HCT116 (cell line): ENCODE measurements at regions not wholly inside any gene's neighbourhood (a gene's known extent, or its start where the extent isn't known, plus 50 kb on each side); places are given as distances from the start of the nearest gene placed in this dataset.

Source experiments
- ATAC-seq: fragments of 200-7000 bp; cut with Tn5 transposase; 2 replicates; pipeline ENCODE4 v1.9.1; 2020; ENCODE audit warnings: mild to moderate bottlenecking, moderate library complexity
- BruUV-seq: library from RNA; stranded (reverse); fragments of 400-500 nt; replicated peaks from 2 replicates; lab custom pipeline; 2021; lab: Mats Ljungman, UMichigan
- CTCF ChIA-PET: fragments of 300-600 bp; sonication (Branson Sonifier 250); formaldehyde crosslinking; loops from one replicate; lab custom pipeline; 2021; ENCODE audit warnings: antibody characterized with exemption; lab: Charles Lee
- POLR2A ChIA-PET: fragments of 300-600, 350-600 bp; sonication (Branson Sonifier 250); formaldehyde crosslinking; loops from one replicate; lab custom pipeline; 2021; ENCODE audit warnings: antibody characterized with exemption; lab: Charles Lee
- RAD21 ChIA-PET, 2 experiments: fragments of 300-600 bp; sonication (Branson Sonifier 250); formaldehyde crosslinking; loops; one replicate each; lab custom pipeline; 2023; ENCODE audit warnings: low total read pairs in 2 of 2; ENCODE audit not compliant: uncharacterized antibody in 2 of 2, unreplicated experiment in 2 of 2, low non-redundant PET in 1 of 2; lab: Charles Lee
- DNase-seq: peaks from one replicate; pipeline ENCODE4 v3.0.0-alpha.2; 2010; ENCODE audit warnings: low read depth, low spot score
- H2AFZ ChIP-seq: fragments of 200-600 bp; shearing (Covaris generic), sonication (generic); 2 replicates; pipeline ENCODE4 v1.6.1; 2017; ENCODE audit warnings: low read depth, mixed run types, mixed read lengths, antibody characterized with exemption, low read length; ENCODE audit not compliant: poor library complexity, severe bottlenecking
- H3K27ac ChIP-seq: 2 replicates; pipeline ENCODE4 v1.5.1; 2012; ENCODE audit warnings: low read depth, low read length
- H3K27me3 ChIP-seq: fragments of 200-600 bp; sonication (generic); 2 replicates; pipeline ENCODE4 v1.6.1; 2016; ENCODE audit warnings: mixed run types, low read length, mixed read lengths; ENCODE audit not compliant: insufficient read depth
- H3K36me3 ChIP-seq, 2 experiments: fragments of 200-500 bp in 1 of 2; fragments of 200-600 bp in 1 of 2; sonication (Bioruptor generic) in 1 of 2; sonication (generic) in 1 of 2; 2 replicates each; pipeline versions ENCODE4 v1.5.1 to v1.6.1; 2014 to 2016; ENCODE audit warnings: low read length in 2 of 2, inconsistent platforms in 1 of 2, mixed read lengths in 1 of 2, mixed run types in 1 of 2; ENCODE audit not compliant: insufficient read depth in 2 of 2, control insufficient read depth in 1 of 2
- H3K4me1 ChIP-seq, 2 experiments: fragments of 200-600 bp in 1 of 2; sonication (generic) in 1 of 2; 2 replicates each; pipeline versions ENCODE4 v1.5.1 to v1.6.1; 2012 to 2017; ENCODE audit warnings: low read length in 2 of 2, inconsistent platforms in 1 of 2, mild to moderate bottlenecking in 1 of 2, mixed read lengths in 1 of 2, mixed run types in 1 of 2, moderate library complexity in 1 of 2; ENCODE audit not compliant: insufficient read depth in 2 of 2, control insufficient read depth in 1 of 2
- H3K4me2 ChIP-seq: fragments of 200-600 bp; sonication (generic); 2 replicates; pipeline ENCODE4 v1.6.1; 2017; ENCODE audit warnings: mixed run types, low read length, mixed read lengths
- H3K4me3 ChIP-seq, 2 experiments: fragments of 200-600 bp in 1 of 2; sonication (generic) in 1 of 2; replicated peaks in 1 of 2; 2 replicates each; pipeline ENCODE4 v1.5.1; 2011 to 2016; ENCODE audit warnings: low read length in 2 of 2, control low read depth in 1 of 2, low read depth in 1 of 2, mild to moderate bottlenecking in 1 of 2, mixed read lengths in 1 of 2, mixed run types in 1 of 2
- H3K79me2 ChIP-seq: fragments of 200-600 bp; sonication (generic); 2 replicates; pipeline ENCODE4 v1.6.1; 2017; ENCODE audit warnings: mild to moderate bottlenecking, mixed run types, low read length, moderate library complexity, mixed read lengths; ENCODE audit not compliant: insufficient read depth
- H3K9ac ChIP-seq: fragments of 200-600 bp; sonication (generic); 2 replicates; pipeline ENCODE4 v1.6.1; 2016; ENCODE audit warnings: low read length, mixed read lengths
- H3K9me2 ChIP-seq: fragments of 200-600 bp; sonication (generic), shearing (Covaris generic); 2 replicates; pipeline ENCODE4 v1.6.1; 2017; ENCODE audit warnings: mixed run types, mild to moderate bottlenecking, moderate library complexity; ENCODE audit not compliant: insufficient read depth
- H3K9me3 ChIP-seq, 2 experiments: fragments of 200-500 bp in 1 of 2; fragments of 200-600 bp in 1 of 2; sonication (Bioruptor generic) in 1 of 2; sonication (generic) in 1 of 2; 2 replicates each; pipeline ENCODE4 v1.6.1; 2014 to 2017; ENCODE audit warnings: low read length in 2 of 2, mixed read lengths in 2 of 2, inconsistent platforms in 1 of 2, low read depth in 1 of 2, mild to moderate bottlenecking in 1 of 2, mixed run types in 1 of 2, moderate library complexity in 1 of 2; ENCODE audit not compliant: control insufficient read depth in 1 of 2, insufficient read depth in 1 of 2
- H4K20me1 ChIP-seq: fragments of 200-600 bp; sonication (generic), shearing (Covaris generic); 2 replicates; pipeline ENCODE4 v1.6.1; 2017; ENCODE audit warnings: mixed run types, mild to moderate bottlenecking, moderate library complexity; ENCODE audit not compliant: insufficient read depth
- CBX3 ChIP-seq: IDR thresholded peaks from 2 replicates; pipeline ENCODE4 v1.6.1; 2012; ENCODE audit warnings: low read depth
- CEBPB ChIP-seq: IDR thresholded peaks from 2 replicates; pipeline ENCODE4 v1.6.1; 2012; ENCODE audit warnings: low read depth
- CTCF ChIP-seq, 3 experiments: fragments of 200-600 bp in 1 of 3; sonication (generic) in 1 of 3; IDR thresholded peaks in 2 of 3; conservative IDR thresholded peaks in 1 of 3; 2 replicates each; pipeline ENCODE4 v1.5.1; 2012 to 2017; ENCODE audit warnings: low read depth in 2 of 3, low read length in 2 of 3, antibody characterized with exemption in 1 of 3, borderline replicate concordance in 1 of 3, control low read depth in 1 of 3, mild to moderate bottlenecking in 1 of 3, mixed read lengths in 1 of 3, mixed run types in 1 of 3, moderate library complexity in 1 of 3; ENCODE audit not compliant: insufficient read depth in 1 of 3
- EGR1 ChIP-seq: IDR thresholded peaks from 2 replicates; pipeline ENCODE4 v1.6.1; 2012; ENCODE audit warnings: low read depth
- ELF1 ChIP-seq: IDR thresholded peaks from 2 replicates; pipeline ENCODE4 v1.6.1; 2012; ENCODE audit warnings: low read depth, borderline replicate concordance
- EZH2 ChIP-seq: fragments of 200-600 bp; sonication (generic); IDR thresholded peaks from 2 replicates; pipeline ENCODE4 v1.6.1; 2017; ENCODE audit warnings: antibody characterized with exemption, mixed run types
- EZH2phosphoT487 ChIP-seq: fragments of 200-600 bp; IDR thresholded peaks from 2 replicates; pipeline ENCODE4 v1.6.1; 2018; ENCODE audit warnings: antibody characterized with exemption, borderline replicate concordance
- FOSL1 ChIP-seq: IDR thresholded peaks from 2 replicates; pipeline ENCODE4 v1.6.1; 2012; ENCODE audit warnings: low read depth
- JUND ChIP-seq: IDR thresholded peaks from 2 replicates; pipeline ENCODE4 v1.6.1; 2012
- MAX ChIP-seq: IDR thresholded peaks from 2 replicates; pipeline ENCODE4 v1.6.1; 2012
- POLR2A ChIP-seq: IDR thresholded peaks from 2 replicates; pipeline ENCODE4 v1.7.0; 2011; ENCODE audit warnings: borderline replicate concordance; ENCODE audit not compliant: insufficient read depth, insufficient read length; ENCODE audit errors: extremely low read depth
- POLR2AphosphoS5 ChIP-seq: IDR thresholded peaks from 2 replicates; pipeline ENCODE4 v1.6.1; 2011; ENCODE audit warnings: mild to moderate bottlenecking, low read depth, low read length, moderate library complexity
- RAD21 ChIP-seq: IDR thresholded peaks from 2 replicates; pipeline ENCODE4 v1.6.1; 2012; ENCODE audit warnings: low read depth, mild to moderate bottlenecking
- REST ChIP-seq: IDR thresholded peaks from 2 replicates; pipeline ENCODE4 v1.6.1; 2012; ENCODE audit warnings: low read depth
- SP1 ChIP-seq: IDR thresholded peaks from 2 replicates; pipeline ENCODE4 v1.6.1; 2012; ENCODE audit warnings: low read depth
- SRF ChIP-seq: IDR thresholded peaks from 2 replicates; pipeline ENCODE4 v1.6.1; 2012; ENCODE audit warnings: low read depth
- TCF7L2 ChIP-seq: IDR thresholded peaks from 2 replicates; pipeline ENCODE4 v1.7.0; 2011; ENCODE audit warnings: borderline replicate concordance, inconsistent platforms; ENCODE audit not compliant: insufficient read depth, insufficient read length; ENCODE audit errors: extremely low read depth
- YY1 ChIP-seq: IDR thresholded peaks from 2 replicates; pipeline ENCODE4 v1.6.1; 2011; ENCODE audit warnings: low read length, low read depth, moderate library complexity, mild to moderate bottlenecking; ENCODE audit not compliant: insufficient replicate concordance; ENCODE audit errors: extremely low read depth
- ZBTB33 ChIP-seq: IDR thresholded peaks from 2 replicates; pipeline ENCODE4 v1.6.1; 2011; ENCODE audit warnings: mild to moderate bottlenecking, low read length, moderate library complexity; ENCODE audit not compliant: insufficient replicate concordance; ENCODE audit errors: extremely low read depth
- ZFX ChIP-seq: fragments of 450-650 bp; IDR thresholded peaks from 2 replicates; pipeline ENCODE4 v1.6.1; 2017
- intact Hi-C: fragments of 100-400 bp; cut with micrococcal nuclease; formaldehyde crosslinking; loops from 2 replicates; pipeline ENCODE4 v1.10.0; 2022

- Histone ChIP-seq H3K9ac (no peak overlapping the region), H3K4me1 (no peaks in the 10 kb centered on the region), H3K4me2 (no peak overlapping the region), H2AFZ (no peak overlapping the region), H3K27ac (no peak overlapping the region), H3K9me2 (no peaks in the 10 kb centered on the region), H3K27me3 (peaks cover 14% of the 10 kb centered on the region), H4K20me1 (no peaks in the 10 kb centered on the region), H3K36me3 (no peaks in the 10 kb centered on the region), H3K79me2 (no peaks in the 10 kb centered on the region), H3K9me3 (no peaks in the 10 kb centered on the region), H3K4me3 (no peak overlapping the region)
- TF ChIP-seq SRF: no peak
- TF ChIP-seq CEBPB: no peak
- no peak for TF ChIP-seq CTCF (IDR thresholded peaks at IDR 0.05 in 2 of 3, conservative IDR thresholded peaks at IDR 0.05 in 1 of 3; ENCODE audit: borderline replicate concordance in 1 of 3, insufficient read depth in 1 of 3, low read depth in 2 of 3, low read length in 2 of 3)
- no peak for TF ChIP-seq ZFX
- TF ChIP-seq SP1: no peak
- TF ChIP-seq POLR2AphosphoS5: no peak
- TF ChIP-seq EZH2phosphoT487: no peak
- no peak for TF ChIP-seq RAD21
- TF ChIP-seq REST: no peak
- TF ChIP-seq CBX3: no peak
- no peak for TF ChIP-seq YY1
- TF ChIP-seq EGR1: no peak
- no peak for TF ChIP-seq MAX
- TF ChIP-seq TCF7L2: no peak
- no peak for TF ChIP-seq EZH2
- no peak for TF ChIP-seq ELF1
- TF ChIP-seq POLR2A: no peak
- TF ChIP-seq JUND: no peak
- TF ChIP-seq FOSL1: no peak
- no peak for TF ChIP-seq ZBTB33
- CTCF ChIA-PET: no interaction called here
- BruUV-seq: no TSS peak
- ATAC-seq: peak; percentile 34; the same call in 1 of the 2 replicates
- intact Hi-C loops: no loop called here
- DNase-seq: no peak
- POLR2A ChIA-PET: no interaction called here
- RAD21 ChIA-PET: no interaction called here
Measured at GRCh38 chr2:45303417-45304202, 294.4 kb upstream of the SIX2 start.
